ENCODE measurements at regions not wholly inside any gene's neighbourhood (a gene's known extent, or its start where the extent isn't known, plus 50 kb on each side); places are given as distances from the start of the nearest gene placed in this dataset.

DNA sequence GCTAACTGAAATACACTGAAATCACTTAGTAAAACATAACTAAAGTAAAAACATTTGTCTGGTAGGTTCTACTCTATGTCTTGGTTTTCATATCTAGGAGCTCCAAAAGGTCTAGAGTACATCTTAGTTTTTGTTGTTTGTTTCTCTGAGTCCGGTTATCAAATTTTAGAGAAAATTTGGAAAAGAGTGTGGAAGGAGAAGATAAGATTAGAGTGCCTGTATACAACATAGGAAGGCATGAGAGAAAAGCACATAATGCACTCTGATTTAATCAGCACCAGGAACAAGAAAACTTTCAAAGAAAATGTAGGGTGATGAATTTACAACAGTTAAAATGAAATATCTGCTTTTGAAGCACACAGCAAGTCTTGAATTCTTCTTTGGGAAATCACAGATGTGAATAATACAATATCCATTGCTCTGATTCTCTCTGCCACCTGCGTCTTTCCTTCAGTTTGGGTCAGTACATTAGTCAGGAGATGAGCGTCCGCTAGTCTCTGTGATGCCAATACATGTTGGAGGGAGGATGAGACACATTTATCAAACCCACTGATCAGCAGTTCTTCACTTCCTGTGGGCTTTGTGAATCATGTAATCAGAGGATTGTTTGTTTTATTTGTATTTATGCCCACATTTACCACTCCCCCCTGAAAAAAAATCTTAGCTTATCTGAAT, 477.8 kb upstream of the GCFC2 start:
- Histone ChIP-seq H3K9me3 (no peaks in the 10 kb centered on the region), H3K4me3 (no peak overlapping the region), H3K27me3 (ENCODE audit: insufficient read depth in 3 of 3, low read length in 2 of 3) (no peaks in the 10 kb centered on the region), H3K27ac (no peak overlapping the region), H3K4me1 (no peaks in the 10 kb centered on the region), H3K36me3 (ENCODE audit: insufficient read depth in 1 of 2, low read depth in 1 of 2) (no peaks in the 10 kb centered on the region)
- ATAC-seq = no peak
- WGBS, 3 donors = 74 to 84% (median 83%) methylated on average over 4 of the region's 4 CpGs
- intact Hi-C loops (cut with DNase I) = no loop called here
- TF ChIP-seq, protein P1, sequence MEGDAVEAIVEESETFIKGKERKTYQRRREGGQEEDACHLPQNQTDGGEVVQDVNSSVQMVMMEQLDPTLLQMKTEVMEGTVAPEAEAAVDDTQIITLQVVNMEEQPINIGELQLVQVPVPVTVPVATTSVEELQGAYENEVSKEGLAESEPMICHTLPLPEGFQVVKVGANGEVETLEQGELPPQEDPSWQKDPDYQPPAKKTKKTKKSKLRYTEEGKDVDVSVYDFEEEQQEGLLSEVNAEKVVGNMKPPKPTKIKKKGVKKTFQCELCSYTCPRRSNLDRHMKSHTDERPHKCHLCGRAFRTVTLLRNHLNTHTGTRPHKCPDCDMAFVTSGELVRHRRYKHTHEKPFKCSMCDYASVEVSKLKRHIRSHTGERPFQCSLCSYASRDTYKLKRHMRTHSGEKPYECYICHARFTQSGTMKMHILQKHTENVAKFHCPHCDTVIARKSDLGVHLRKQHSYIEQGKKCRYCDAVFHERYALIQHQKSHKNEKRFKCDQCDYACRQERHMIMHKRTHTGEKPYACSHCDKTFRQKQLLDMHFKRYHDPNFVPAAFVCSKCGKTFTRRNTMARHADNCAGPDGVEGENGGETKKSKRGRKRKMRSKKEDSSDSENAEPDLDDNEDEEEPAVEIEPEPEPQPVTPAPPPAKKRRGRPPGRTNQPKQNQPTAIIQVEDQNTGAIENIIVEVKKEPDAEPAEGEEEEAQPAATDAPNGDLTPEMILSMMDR (IDR thresholded peaks at IDR 0.05) = no peak
- no peak for DNase-seq

DNA sequence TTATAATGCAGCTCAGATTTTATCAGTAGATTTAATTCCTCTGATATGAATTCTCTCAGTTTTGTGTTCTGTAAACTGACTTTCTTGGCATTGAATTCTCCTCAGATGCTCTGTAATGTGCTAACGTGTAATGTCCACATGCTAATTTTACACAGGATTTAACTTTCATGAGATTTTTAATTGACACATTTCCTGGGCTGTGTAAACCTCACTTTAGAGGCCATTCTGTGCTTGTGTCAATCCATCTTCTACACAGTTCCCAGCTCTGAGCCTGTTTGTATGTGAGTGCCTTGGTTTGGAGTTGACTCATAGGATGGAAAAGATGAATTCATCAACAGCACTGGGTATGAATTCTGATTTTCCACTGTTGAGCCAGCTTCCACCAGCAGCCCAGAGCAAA, 476.7 kb upstream of the GCFC2 start:
- ATAC-seq (no peak), DNase-seq (no peak)
- Histone ChIP-seq H3K9me3 (no peaks in the 10 kb centered on the region), H3K4me1 (no peaks in the 10 kb centered on the region), H3K27me3 (ENCODE audit: insufficient read depth in 3 of 3, low read length in 2 of 3) (no peaks in the 10 kb centered on the region), H3K36me3 (ENCODE audit: insufficient read depth in 1 of 2, low read depth in 1 of 2) (no peaks in the 10 kb centered on the region), H3K27ac (no peak overlapping the region), H3K4me3 (no peak overlapping the region)
- intact Hi-C loops (cut with DNase I) = no loop called here
- TF ChIP-seq, protein P1 (IDR thresholded peaks at IDR 0.05) = no peak
- WGBS, 3 donors = 22 to 53% (median 24%) methylated on average over 1 of the region's 1 CpG

DNA sequence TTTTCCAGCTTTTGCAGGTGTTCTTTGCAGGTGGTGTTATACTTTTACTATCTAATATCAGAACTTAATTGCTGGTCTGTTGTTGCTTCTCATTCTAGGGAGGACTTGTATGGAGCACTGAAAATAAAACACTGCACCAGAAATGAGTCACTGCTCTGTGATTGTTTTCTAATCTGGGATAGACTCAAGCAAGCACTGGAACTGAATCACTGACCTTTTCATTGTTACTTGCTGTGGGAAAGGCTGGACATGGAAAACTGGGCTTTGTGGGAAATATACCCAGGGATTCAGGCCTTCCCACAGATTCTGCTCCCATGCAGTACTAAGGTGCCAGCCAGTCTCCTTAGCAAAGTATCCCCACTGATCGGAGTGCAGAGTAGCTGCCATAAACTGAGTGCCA, 470.0 kb upstream of the GCFC2 start:
- Histone ChIP-seq H3K4me1 (no peaks in the 10 kb centered on the region), H3K4me3 (no peak overlapping the region), H3K27ac (no peak overlapping the region), H3K36me3 (ENCODE audit: insufficient read depth in 1 of 2, low read depth in 1 of 2) (no peaks in the 10 kb centered on the region), H3K9me3 (no peaks in the 10 kb centered on the region), H3K27me3 (ENCODE audit: insufficient read depth in 3 of 3, low read length in 2 of 3) (peaks cover 0 to 2% (median 0%) of the 10 kb centered on the region in 3 donors)
- intact Hi-C loops (cut with DNase I) = no loop called here
- 77 to 95% (median 83%) methylated on average over 1 of the region's 1 CpG for WGBS, 3 donors
- DNase-seq (no peak), ATAC-seq (no peak)
- TF ChIP-seq, protein P1 (IDR thresholded peaks at IDR 0.05) = no peak

DNA sequence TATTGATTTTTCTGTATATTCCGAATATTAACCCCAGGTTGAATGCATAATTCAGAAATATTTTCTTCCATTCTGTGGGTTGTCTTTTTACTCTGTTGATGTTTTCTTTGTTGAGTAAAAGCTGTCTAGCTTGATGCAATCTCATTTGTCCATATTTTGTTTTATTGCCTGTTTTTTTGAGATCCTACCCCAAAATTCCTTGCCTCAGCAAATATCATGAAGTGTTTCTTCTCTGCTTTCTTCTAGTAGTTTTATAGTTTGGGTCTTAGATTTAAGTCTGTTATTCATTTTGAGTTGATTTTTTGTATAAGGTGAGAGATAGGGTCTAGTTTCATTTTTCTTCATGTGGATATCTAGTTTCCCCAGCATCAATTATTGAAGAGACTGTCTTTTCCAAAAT, 467.9 kb upstream of the GCFC2 start:
- H3K36me3 ChIP-seq (ENCODE audit: insufficient read depth in 1 of 2, low read depth in 1 of 2) = no peaks in the 10 kb centered on the region
- DNase-seq (no peak), ATAC-seq (no peak)
- H3K4me3 ChIP-seq = no peak overlapping the region
- TF ChIP-seq, protein P1 (IDR thresholded peaks at IDR 0.05) = no peak
- no peaks in the 10 kb centered on the region for H3K9me3 ChIP-seq
- H3K27ac ChIP-seq = no peak overlapping the region
- no peaks in the 10 kb centered on the region for H3K4me1 ChIP-seq
- WGBS, 3 donors = 92 to 97% (median 94%) methylated on average over 1 of the region's 1 CpG
- intact Hi-C loops (cut with DNase I) = no loop called here
- H3K27me3 ChIP-seq (ENCODE audit: insufficient read depth in 3 of 3, low read length in 2 of 3) = peaks cover 0 to 2% (median 0%) of the 10 kb centered on the region in 3 donors

DNA sequence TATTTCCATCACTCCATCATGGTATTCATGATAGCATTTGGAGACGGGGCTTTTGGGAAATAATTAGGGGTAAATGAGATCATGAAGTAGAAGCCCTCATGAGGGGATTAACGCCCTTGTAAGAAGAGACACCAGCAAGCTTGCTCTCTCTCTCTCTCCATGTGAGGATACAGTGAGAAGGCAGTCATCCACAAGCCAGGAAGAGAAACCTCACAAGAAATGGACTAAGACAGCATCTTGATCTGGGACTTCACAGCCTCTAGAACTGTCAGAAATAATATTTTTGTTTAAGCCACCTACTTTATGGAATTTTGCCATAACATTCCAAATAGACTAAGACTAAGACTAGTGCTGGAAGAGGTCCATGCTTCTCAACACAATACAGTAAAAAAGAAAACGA, 464.6 kb upstream of the GCFC2 start:
- DNase-seq = no peak
- H3K36me3 ChIP-seq (ENCODE audit: insufficient read depth in 1 of 2, low read depth in 1 of 2) = no peaks in the 10 kb centered on the region
- no peaks in the 10 kb centered on the region for H3K4me1 ChIP-seq
- WGBS, 3 donors = 69 to 80% (median 74%) methylated on average over 3 of the region's 3 CpGs
- no peak overlapping the region for H3K4me3 ChIP-seq
- intact Hi-C loops (cut with DNase I) = no loop called here
- ATAC-seq = no peak
- H3K9me3 ChIP-seq = peaks cover 9% of the 10 kb centered on the region
- TF ChIP-seq, protein P1 (IDR thresholded peaks at IDR 0.05) = no peak
- H3K27me3 ChIP-seq (ENCODE audit: insufficient read depth in 3 of 3, low read length in 2 of 3) = no peaks in the 10 kb centered on the region
- no peak overlapping the region for H3K27ac ChIP-seq
